Suppressor macrophage treated with lipopolysaccharide for 4 hours (primary cell): ENCODE measurements at regions not wholly inside any gene's neighbourhood (a gene's known extent, or its start where the extent isn't known, plus 50 kb on each side); places are given as distances from the start of the nearest gene placed in this dataset.

Source experiments
- DNase-seq: peaks from one replicate; pipeline ENCODE4 v3.0.0-alpha.2; 2020

DNA sequence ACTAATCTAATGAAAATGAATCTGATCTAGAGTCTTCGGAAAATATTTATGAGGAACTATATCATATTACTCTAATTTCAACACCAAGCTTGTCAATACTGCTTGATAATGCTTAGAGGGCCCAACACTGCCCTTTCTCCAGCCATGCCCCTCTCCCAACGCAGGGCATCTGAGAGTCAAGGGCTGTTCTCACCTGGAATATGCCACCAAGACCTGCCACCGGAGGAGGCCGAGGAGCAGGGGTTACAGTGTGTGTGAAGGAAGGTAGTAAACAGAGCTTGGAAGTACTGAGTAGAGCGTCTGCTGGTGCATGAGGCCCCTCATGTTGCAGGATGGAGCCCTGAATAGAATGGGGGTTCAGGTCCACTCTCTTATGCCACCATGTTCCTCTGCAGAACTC is 301.3 kb upstream of the MPDZ start:
- DNase-seq: no peak

DNA sequence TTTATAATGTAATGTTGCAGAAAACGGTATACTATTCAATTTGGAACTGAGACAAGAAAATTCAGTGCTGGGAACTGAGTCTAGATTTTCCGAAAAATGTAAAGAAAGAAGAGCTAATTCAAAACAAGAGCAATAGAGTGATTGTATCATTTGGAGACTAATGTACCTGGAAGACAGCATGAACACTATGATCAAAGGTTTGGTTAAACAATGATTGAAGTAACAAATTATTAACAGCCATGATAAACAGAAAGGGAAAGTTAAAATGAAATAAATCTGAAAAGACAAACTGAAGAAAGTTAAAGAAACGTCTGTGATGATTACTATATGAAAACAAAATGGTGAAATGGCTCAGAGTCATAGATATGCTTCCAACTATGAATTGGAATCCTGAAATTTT is 300.6 kb upstream of the MPDZ start:
- no peak for DNase-seq

DNA sequence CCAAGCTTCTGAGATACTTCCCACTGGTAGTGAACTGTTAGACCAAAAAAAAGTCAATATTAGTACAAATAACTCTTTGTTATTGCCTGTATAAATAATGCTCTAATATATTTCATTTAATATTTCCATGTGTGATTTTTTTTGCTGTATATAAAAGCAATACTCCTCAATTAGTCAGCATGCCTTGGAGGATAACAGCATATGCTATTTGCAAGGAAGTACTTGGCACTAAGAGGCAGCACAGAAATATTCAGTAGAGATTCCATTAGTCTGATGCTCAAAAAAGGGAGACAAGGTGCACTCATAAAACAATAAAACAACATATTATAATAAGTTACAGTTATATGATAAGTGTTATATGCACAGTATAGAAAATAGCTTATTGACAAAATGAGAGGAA is 296.6 kb upstream of the MPDZ start:
- DNase-seq: no peak

- no peak for DNase-seq
Observed at GRCh38 chr9:13575558-13575957, 296.1 kb upstream of the MPDZ start.

GRCh38 chr9:13570068-13570974 is 290.8 kb upstream of the MPDZ start:
- DNase-seq: no peak

DNA sequence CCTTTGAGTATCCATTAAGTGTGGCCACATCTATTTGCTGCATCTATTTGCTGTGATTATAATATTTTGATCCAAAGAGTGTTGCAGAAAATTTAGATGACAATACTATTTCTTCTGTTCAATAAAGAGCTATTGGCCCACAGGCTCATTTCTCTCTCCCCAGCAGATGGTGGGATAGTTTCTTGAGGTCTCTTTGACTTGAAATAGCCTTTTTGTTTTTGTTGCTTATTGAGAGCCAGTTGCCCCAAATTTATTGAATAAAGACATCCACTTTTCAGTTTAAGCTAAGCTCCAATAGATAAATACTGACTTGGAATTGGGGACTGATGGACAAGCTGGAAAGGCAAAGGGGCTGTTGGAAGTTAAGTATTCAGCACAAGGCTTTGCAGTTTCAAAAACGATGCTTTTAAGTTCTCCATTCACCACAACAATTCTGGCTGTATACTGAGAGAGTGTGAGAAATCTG is 290.1 kb upstream of the MPDZ start:
- DNase-seq: no peak

GRCh38 chr9:13568841-13569601 is 289.5 kb upstream of the MPDZ start:
- DNase-seq: no peak

DNA sequence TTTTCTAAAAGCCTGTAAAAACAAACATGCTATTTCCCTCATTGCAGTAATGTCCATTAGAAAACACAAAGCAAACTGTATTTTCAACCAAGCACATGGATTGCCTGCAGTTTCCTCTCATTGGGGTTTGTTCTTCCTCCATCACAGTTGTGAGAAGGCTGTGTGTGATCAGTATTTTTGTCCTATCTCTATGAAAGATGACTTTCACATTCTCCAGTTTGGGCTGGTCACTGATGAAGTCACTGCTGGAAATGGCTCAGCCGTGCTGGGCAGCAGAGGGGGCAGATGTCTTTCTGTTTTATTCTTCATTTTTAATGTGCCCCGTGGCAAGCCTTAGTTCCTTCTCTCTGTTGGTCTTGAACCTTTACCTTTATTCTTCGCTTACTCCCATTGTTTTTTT is 288.9 kb upstream of the MPDZ start:
- DNase-seq: no peak

GRCh38 chr9:13567833-13568232 is 288.3 kb upstream of the MPDZ start:
- DNase-seq: no peak

- no peak for DNase-seq
Observed at GRCh38 chr9:13557746-13558145, 278.3 kb upstream of the MPDZ start.

DNA sequence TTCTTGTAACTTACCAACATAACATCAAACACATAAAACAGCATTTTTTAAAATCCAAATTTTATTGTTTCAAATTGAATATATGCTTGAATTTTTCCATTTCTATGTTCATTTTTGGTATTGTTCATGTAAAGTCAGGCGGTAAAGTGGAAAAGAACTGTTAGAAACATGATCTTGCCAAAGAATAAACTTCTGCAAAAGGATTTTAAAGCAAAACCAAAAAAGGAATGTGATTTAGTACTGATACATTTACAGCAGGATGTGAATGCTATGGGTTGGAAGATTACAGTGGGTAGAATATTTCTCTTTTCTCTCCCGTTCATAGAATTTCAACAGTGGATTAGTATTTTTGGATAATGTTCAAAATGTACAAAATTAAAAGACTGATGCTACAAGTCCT is 277.2 kb upstream of the MPDZ start:
- no peak for DNase-seq

GRCh38 chr9:13555989-13556500 is 276.6 kb upstream of the MPDZ start:
- DNase-seq: no peak

DNA sequence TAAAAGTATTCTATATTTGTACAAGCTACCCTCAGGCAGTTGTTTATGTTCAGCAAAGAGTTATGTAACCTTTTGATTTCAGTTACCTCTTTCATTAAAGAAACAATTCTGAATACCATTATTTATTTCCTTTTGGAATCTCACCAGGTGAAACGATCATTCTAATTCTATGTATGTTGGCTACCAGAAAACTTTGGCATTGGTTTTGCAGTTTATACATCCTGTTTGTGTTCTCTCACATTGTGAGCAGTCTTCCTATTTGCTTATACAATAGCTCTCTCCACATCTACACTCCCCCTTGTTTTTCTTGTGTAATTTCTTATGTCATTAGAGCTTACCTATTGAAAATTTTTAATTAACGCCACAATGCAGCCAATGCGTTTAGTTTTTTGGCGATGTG is 276.0 kb upstream of the MPDZ start:
- DNase-seq: no peak

GRCh38 chr9:13554626-13555025 is 275.1 kb upstream of the MPDZ start:
- DNase-seq: no peak

- DNase-seq: no peak
Observed at GRCh38 chr9:13552606-13553215, 273.2 kb upstream of the MPDZ start.

- DNase-seq: no peak
Observed at GRCh38 chr9:13550519-13550918, 271.0 kb upstream of the MPDZ start.

DNA sequence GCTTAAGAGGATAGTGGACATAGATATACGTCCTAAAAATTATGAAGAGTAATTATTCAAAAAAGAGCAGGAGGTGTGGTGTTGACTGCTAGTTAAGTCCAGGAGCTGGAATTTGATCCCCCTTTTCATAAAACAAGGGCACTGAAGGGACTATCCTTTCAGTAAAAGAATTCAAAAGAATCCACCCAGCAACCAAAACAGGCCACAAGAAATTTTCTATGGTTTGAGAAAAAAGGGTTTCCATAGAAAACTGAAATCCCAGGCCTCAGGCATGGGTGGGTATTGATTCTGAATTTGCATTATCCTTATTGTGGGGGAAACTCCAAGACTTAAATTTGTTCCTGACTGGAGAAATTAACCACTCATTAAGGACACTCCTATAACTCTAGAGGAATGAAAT is 269.0 kb upstream of the MPDZ start:
- DNase-seq: no peak

GRCh38 chr9:13535141-13535540 is 255.6 kb upstream of the MPDZ start:
- DNase-seq: no peak

- no peak for DNase-seq
Observed at GRCh38 chr9:13534006-13534405, 254.5 kb upstream of the MPDZ start.

- no peak for DNase-seq
Observed at GRCh38 chr9:13532407-13532806, 252.9 kb upstream of the MPDZ start.

DNA sequence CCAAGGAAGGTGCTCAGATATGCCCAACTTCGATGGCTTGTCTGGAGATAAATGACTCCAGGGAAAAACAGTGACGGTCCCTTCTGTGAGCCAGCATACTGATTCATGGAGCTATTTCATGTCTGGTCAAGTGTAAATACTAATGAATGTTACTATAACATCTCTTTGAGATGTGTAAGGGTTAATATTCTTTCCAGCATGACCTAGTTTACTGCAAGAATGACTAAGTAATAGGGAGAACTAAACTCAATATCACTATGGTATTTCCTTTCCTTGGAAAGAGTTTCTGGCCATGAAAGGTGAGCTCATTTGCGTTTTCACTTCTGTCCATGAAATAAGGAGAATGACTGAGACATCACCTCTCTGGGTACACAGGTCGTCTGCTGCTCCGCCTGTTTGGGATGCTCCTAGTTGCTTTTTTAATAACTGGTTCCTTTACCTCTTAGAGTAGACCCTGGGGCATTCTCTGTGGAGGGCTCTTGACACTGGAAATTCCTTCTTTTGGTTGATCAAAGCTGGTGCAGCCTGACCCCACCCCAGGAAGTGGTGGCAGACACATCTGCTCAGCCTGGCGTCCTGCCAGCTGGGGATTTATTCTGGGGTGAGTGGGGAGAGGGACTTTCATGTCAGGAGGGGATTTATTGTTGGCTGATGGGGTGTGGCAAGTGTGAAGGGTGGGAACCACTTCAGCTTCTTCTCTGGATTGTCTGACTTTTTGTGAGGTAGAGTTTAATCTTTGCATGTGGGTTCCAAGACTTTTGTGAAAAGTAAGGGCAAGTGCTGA is 250.0 kb upstream of the MPDZ start:
- DNase-seq: no peak

GRCh38 chr9:13524245-13524644 is 244.8 kb upstream of the MPDZ start:
- no peak for DNase-seq

DNA sequence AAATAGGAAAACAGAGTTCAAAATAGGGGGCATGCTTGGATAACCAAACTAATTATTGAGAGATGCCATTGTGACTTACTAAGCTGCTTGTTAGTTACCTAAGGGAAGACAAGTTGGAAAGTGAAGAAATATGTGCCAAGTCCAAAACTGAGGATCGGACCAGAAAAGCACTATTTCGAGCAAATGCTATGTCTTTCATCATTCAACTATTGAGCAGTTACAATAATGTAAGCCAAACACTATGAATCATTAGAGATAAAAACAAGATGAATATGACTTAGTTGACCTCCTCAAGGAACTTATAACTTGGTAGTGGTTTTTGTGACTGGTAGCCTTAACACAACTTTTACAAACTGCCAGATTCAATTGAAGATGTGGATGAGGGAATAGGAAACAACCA is 240.6 kb upstream of the MPDZ start:
- no peak for DNase-seq
